ENCODE measurements at regions not wholly inside any gene's neighbourhood (a gene's known extent, or its start where the extent isn't known, plus 50 kb on each side); places are given as distances from the start of the nearest gene placed in this dataset.

GRCh38 chr15:67918205-67918861, 78.5 kb upstream of the RNU6-1 start:
- TF ChIP-seq CTCF (conservative IDR thresholded peaks at IDR 0.05; ENCODE audit: low read depth) = no peak
- H3K27ac ChIP-seq = no peak overlapping the region
- DNase-seq (ENCODE audit: low spot score) = no peak
- ChIA-PET CTCF (interaction anchor here (0.8 kb wide), 1 partner anchor 55 kb away, joined by 3 read pairs; no protein-coding TSS in a partner anchor), POLR2A (ENCODE audit: low non-redundant PET) (no interaction called here)

GRCh38 chr15:67920524-67921240, 80.8 kb upstream of the RNU6-1 start:
- ChIA-PET CTCF (no interaction called here), POLR2A (ENCODE audit: low non-redundant PET) (no interaction called here)
- no peak for DNase-seq (ENCODE audit: low spot score)
- TF ChIP-seq CTCF (conservative IDR thresholded peaks at IDR 0.05; ENCODE audit: low read depth) = no peak
- no peak overlapping the region for H3K27ac ChIP-seq

- H3K27ac ChIP-seq = no peak overlapping the region
- ChIA-PET POLR2A (ENCODE audit: low non-redundant PET) (no interaction called here), CTCF (no interaction called here)
- DNase-seq (ENCODE audit: low spot score) = no peak
- TF ChIP-seq CTCF (conservative IDR thresholded peaks at IDR 0.05; ENCODE audit: low read depth) = no peak
Measured at GRCh38 chr15:67922106-67922675, 82.3 kb upstream of the RNU6-1 start.

DNA sequence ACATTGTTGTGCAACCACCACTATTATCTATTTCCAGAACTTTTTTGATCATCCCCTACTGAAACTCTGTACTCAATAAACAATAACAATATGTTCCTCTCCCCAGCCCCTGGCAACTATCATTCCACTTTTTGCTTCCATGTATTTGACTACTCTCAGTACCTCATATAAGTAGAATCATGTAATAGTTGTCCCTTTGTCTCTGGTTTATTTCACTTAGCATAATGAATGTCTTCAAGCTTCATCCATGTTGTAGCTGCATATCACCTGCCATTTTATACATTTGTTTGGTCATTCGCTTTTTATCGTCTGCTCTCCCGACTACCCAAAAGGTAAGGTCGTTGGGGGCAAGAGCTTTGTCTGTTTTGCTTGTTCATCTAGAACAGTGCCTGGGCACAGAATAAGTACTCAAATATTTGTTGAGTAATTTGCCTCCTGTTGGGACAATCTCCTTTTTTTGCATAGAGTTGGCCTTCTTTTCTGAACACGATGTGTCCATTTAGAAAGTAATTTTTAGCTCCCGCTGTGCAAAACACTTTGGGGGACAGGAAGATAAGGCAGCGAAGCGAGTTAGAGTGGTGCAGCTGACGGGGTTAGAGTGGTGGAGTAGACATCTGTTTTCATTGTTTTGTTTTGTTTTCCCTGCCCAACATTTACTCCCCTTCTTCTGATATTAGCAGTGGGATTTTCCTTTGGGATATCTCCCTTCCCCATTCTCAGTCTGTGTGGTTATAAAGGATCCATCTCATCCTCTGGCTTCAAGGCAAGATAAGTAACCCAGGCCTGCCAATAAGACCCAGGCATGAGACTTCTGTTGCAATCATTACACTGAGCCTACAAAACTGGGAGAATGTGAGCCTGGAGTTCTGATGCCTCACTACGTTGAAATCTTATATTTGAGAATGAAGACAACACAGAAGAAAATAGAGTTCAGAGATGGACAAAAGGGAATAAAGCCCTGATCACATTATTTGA, 83.4 kb upstream of the RNU6-1 start:
- ChIA-PET POLR2A (ENCODE audit: low non-redundant PET) (no interaction called here), CTCF (interaction anchor here (0.6 kb wide), 1 partner anchor 66 kb away, joined by 3 read pairs; no protein-coding TSS in a partner anchor)
- no peak overlapping the region for H3K27ac ChIP-seq
- TF ChIP-seq CTCF (conservative IDR thresholded peaks at IDR 0.05; ENCODE audit: low read depth) = no peak
- no peak for DNase-seq (ENCODE audit: low spot score)

GRCh38 chr15:67924359-67924974, 84.6 kb upstream of the RNU6-1 start:
- POLR2A ChIA-PET (ENCODE audit: low non-redundant PET) = no interaction called here
- no peak for TF ChIP-seq CTCF (conservative IDR thresholded peaks at IDR 0.05; ENCODE audit: low read depth)
- DNase-seq (ENCODE audit: low spot score) = no peak
- CTCF ChIA-PET = interaction anchor here (0.6 kb wide), 1 partner anchor 65 kb away, joined by 3 read pairs; no protein-coding TSS in a partner anchor
- H3K27ac ChIP-seq = no peak overlapping the region

All from RWPE1 (cell line).